SK-N-SH (cell line): ENCODE measurements at regions not wholly inside any gene's neighbourhood (a gene's known extent, or its start where the extent isn't known, plus 50 kb on each side); places are given as distances from the start of the nearest gene placed in this dataset.

ENCODE experiments used
- CTCF ChIA-PET: fragments of 300-600, 350-600 bp; formaldehyde crosslinking; extraction: SDS; loops from one replicate; lab custom pipeline; 2021; lab: Yijun Ruan, JAX
- POLR2A ChIA-PET: fragments of 350-600 bp; sonication (Branson Sonifier 250); formaldehyde crosslinking; extraction: SDS; loops from one replicate; lab custom pipeline; 2020; ENCODE audit warnings: antibody characterized with exemption, inconsistent platforms; lab: Yijun Ruan, JAX
- DNase-seq: peaks from one replicate; pipeline ENCODE4 v3.0.0; 2012
- H2AFZ ChIP-seq: fragments of 200-600 bp; sonication (generic); 2 replicates; pipeline ENCODE4 v1.8.1; 2016; ENCODE audit warnings: antibody characterized with exemption, mild to moderate bottlenecking, low read depth
- H3F3A ChIP-seq: fragments of 200-600 bp; sonication (generic); replicated peaks from 2 replicates; pipeline ENCODE3; 2016; ENCODE audit warnings: antibody characterized with exemption, mild to moderate bottlenecking; ENCODE audit not compliant: insufficient read depth
- H3K27ac ChIP-seq, 2 experiments: fragments of 200-500 bp in 1 of 2; fragments of 200-600 bp in 1 of 2; sonication (Bioruptor generic) in 1 of 2; sonication (generic), shearing (Covaris generic) in 1 of 2; 2 replicates each; pipeline versions ENCODE4 v1.5.1 to v1.6.1; 2014 to 2016; ENCODE audit warnings: low read depth in 2 of 2, inconsistent platforms in 1 of 2, low read length in 1 of 2, mild to moderate bottlenecking in 1 of 2, mixed read lengths in 1 of 2
- H3K27me3 ChIP-seq: fragments of 200-600 bp; sonication (generic), shearing (Covaris generic); 2 replicates; pipeline ENCODE4 v1.6.1; 2016; ENCODE audit warnings: mixed run types; ENCODE audit not compliant: insufficient read depth
- H3K36me3 ChIP-seq, 2 experiments: fragments of 200-500 bp in 1 of 2; fragments of 200-600 bp in 1 of 2; sonication (Bioruptor generic) in 1 of 2; sonication (generic) in 1 of 2; replicated peaks in 1 of 2; 2 replicates each; pipeline versions ENCODE3 to v1.5.1; 2014 to 2016; ENCODE audit warnings: low read length in 1 of 2, mild to moderate bottlenecking in 1 of 2; ENCODE audit not compliant: insufficient read depth in 2 of 2, control insufficient read depth in 1 of 2
- H3K4me1 ChIP-seq, 2 experiments: fragments of 200-500 bp in 1 of 2; fragments of 200-600 bp in 1 of 2; sonication (Bioruptor generic) in 1 of 2; sonication (generic), shearing (Covaris generic) in 1 of 2; 2 replicates each; pipeline versions ENCODE4 v1.5.1 to v1.6.1; 2014 to 2016; ENCODE audit warnings: low read depth in 1 of 2, low read length in 1 of 2, mixed run types in 1 of 2; ENCODE audit not compliant: insufficient read depth in 2 of 2, control insufficient read depth in 1 of 2
- H3K4me2 ChIP-seq: fragments of 200-600 bp; sonication (generic), shearing (Covaris generic); 2 replicates; pipeline ENCODE4 v1.6.1; 2017; ENCODE audit warnings: mixed run types
- H3K4me3 ChIP-seq, 2 experiments: fragments of 200-500 bp in 1 of 2; fragments of 200-600 bp in 1 of 2; sonication (Bioruptor generic) in 1 of 2; sonication (generic), shearing (Covaris generic) in 1 of 2; 2 replicates each; pipeline versions ENCODE4 v1.5.1 to v1.8.1; 2014 to 2016; ENCODE audit warnings: low read depth in 2 of 2, inconsistent platforms in 1 of 2, low read length in 1 of 2, mild to moderate bottlenecking in 1 of 2, mixed read lengths in 1 of 2, moderate library complexity in 1 of 2
- H3K79me2 ChIP-seq: fragments of 200-600 bp; sonication (generic); 2 replicates; pipeline ENCODE4 v1.8.1; 2017; ENCODE audit warnings: mild to moderate bottlenecking; ENCODE audit not compliant: insufficient read depth
- H3K9ac ChIP-seq: fragments of 200-600 bp; sonication (generic); 2 replicates; pipeline ENCODE4 v1.6.1; 2017; ENCODE audit warnings: mixed run types
- H3K9me2 ChIP-seq: fragments of 200-600 bp; sonication (generic); 2 replicates; pipeline ENCODE4 v1.6.1; 2017; ENCODE audit warnings: mixed run types
- H3K9me3 ChIP-seq: fragments of 200-600 bp; sonication (generic); 2 replicates; pipeline ENCODE4 v1.6.1; 2017; ENCODE audit warnings: mixed run types, mild to moderate bottlenecking, moderate library complexity
- H4K20me1 ChIP-seq: fragments of 200-600 bp; sonication (generic); 2 replicates; pipeline ENCODE4 v1.6.1; 2017; ENCODE audit warnings: mild to moderate bottlenecking, mixed run types; ENCODE audit not compliant: insufficient read depth
- CHD2 ChIP-seq: fragments of 150-350 bp; IDR thresholded peaks from 2 replicates; pipeline ENCODE4 v1.6.1; 2018; ENCODE audit warnings: low read length; ENCODE audit not compliant: partially characterized antibody
- ELF1 ChIP-seq: IDR thresholded peaks from 2 replicates; pipeline ENCODE4 v1.4.0; 2012
- EP300 ChIP-seq, 2 experiments: IDR thresholded peaks; 2 replicates each; pipeline versions ENCODE4 v1.4.0 to v1.6.1; 2012; ENCODE audit warnings: borderline replicate concordance in 1 of 2, low read depth in 1 of 2, low read length in 1 of 2
- EZH2phosphoT487 ChIP-seq: fragments of 200-600 bp; sonication (generic); IDR thresholded peaks from 2 replicates; pipeline ENCODE4 v1.6.1; 2017; ENCODE audit warnings: low read depth, mixed run types, mild to moderate bottlenecking, antibody characterized with exemption, moderate library complexity, borderline replicate concordance
- FOSL2 ChIP-seq: IDR thresholded peaks from 2 replicates; pipeline ENCODE4 v1.4.0; 2012; ENCODE audit warnings: low read depth, mild to moderate bottlenecking, moderate library complexity, borderline replicate concordance
- FOXM1 ChIP-seq: IDR thresholded peaks from 2 replicates; pipeline ENCODE4 v1.4.0; 2012; ENCODE audit warnings: low read depth, mild to moderate bottlenecking
- GATA2 ChIP-seq: sonication (generic); formaldehyde crosslinking; IDR thresholded peaks from 2 replicates; pipeline ENCODE4 v1.5.0; 2020; ENCODE audit warnings: mild to moderate bottlenecking, missing genetic modification reagents
- JUND ChIP-seq: IDR thresholded peaks from 2 replicates; pipeline ENCODE4 v1.4.0; 2012
- MEF2A ChIP-seq: IDR thresholded peaks from 2 replicates; pipeline ENCODE4 v1.4.0; 2012; ENCODE audit warnings: low read depth, borderline replicate concordance
- MXI1 ChIP-seq: IDR thresholded peaks from 2 replicates; pipeline ENCODE4 v1.6.1; 2012; ENCODE audit warnings: mild to moderate bottlenecking, low read depth, low read length, improper control_type of control experiment
- PBX3 ChIP-seq: IDR thresholded peaks from 2 replicates; pipeline ENCODE4; 2012
- RCOR1 ChIP-seq: fragments of 150-350 bp; IDR thresholded peaks from 2 replicates; pipeline ENCODE4 v1.6.1; 2017; ENCODE audit warnings: antibody characterized with exemption, low read length
- SIN3A ChIP-seq: IDR thresholded peaks from 2 replicates; pipeline ENCODE4 v1.6.1; 2012; ENCODE audit warnings: low read depth, mild to moderate bottlenecking, low read length, moderate library complexity, borderline replicate concordance
- TAF1 ChIP-seq: IDR thresholded peaks from 2 replicates; pipeline ENCODE4 v1.6.1; 2012; ENCODE audit warnings: low read depth, mild to moderate bottlenecking, low read length, moderate library complexity, borderline replicate concordance
- TCF12 ChIP-seq: IDR thresholded peaks from 2 replicates; pipeline ENCODE4 v1.4.0; 2012
- TEAD4 ChIP-seq: IDR thresholded peaks from 2 replicates; pipeline ENCODE4 v1.4.0; 2012; ENCODE audit warnings: mild to moderate bottlenecking, borderline replicate concordance; ENCODE audit not compliant: insufficient read depth
- USF1 ChIP-seq: IDR thresholded peaks from 2 replicates; pipeline ENCODE4 v1.4.0; 2012; ENCODE audit warnings: low read depth, borderline replicate concordance
- USF2 ChIP-seq: fragments of 150-350 bp; IDR thresholded peaks from 2 replicates; pipeline ENCODE4 v1.6.1; 2017; ENCODE audit warnings: antibody characterized with exemption, low read length, low read depth, borderline replicate concordance
- YY1 ChIP-seq: IDR thresholded peaks from 2 replicates; pipeline ENCODE4 v1.4.0; 2012; ENCODE audit warnings: low read depth, mild to moderate bottlenecking
- ZBTB33 ChIP-seq: IDR thresholded peaks from 2 replicates; pipeline ENCODE4 v1.4.0; 2012; ENCODE audit warnings: low read depth, borderline replicate concordance
- WGBS: methylation state at CpG from one replicate; pipeline ENCODE4 v1.1.6; 2017; ENCODE audit warnings: low lambda C conversion rate; 5-methylcytosine and 5-hydroxymethylcytosine counted together

GRCh38 chr1:4518621-4519020 is 135.8 kb upstream of the AJAP1 start (continued):
- TF ChIP-seq EZH2phosphoT487 (no peak), TAF1 (no peak), YY1 (no peak), FOSL2 (no peak), TEAD4 (no peak), TCF12 (no peak)

- no peak overlapping the region for H2AFZ ChIP-seq
- no peaks in the 10 kb centered on the region for H3K79me2 ChIP-seq
- H3K9ac ChIP-seq, result no peak overlapping the region
- no peaks in the 10 kb centered on the region for H3K27me3 ChIP-seq
- H3K36me3 ChIP-seq, result no peaks in the 10 kb centered on the region
- ChIA-PET CTCF (interaction anchor here (2.2 kb wide), 1 partner anchor 10 kb away, joined by 6 read pairs; no protein-coding TSS in a partner anchor), POLR2A (no interaction called here)
- no peak overlapping the region for H3K27ac ChIP-seq
- no peak for DNase-seq
- WGBS, result 35% methylated on average over 6 of the region's 6 CpGs
- no peaks in the 10 kb centered on the region for H4K20me1 ChIP-seq
- no peaks in the 10 kb centered on the region for H3K9me2 ChIP-seq
- H3K9me3 ChIP-seq, result no peaks in the 10 kb centered on the region
- no peaks in the 10 kb centered on the region for H3F3A ChIP-seq
- no peak overlapping the region for H3K4me2 ChIP-seq
- H3K4me1 ChIP-seq, result no peaks in the 10 kb centered on the region
- TF ChIP-seq EP300 (IDR thresholded peaks at IDR 0.05; ENCODE audit: borderline replicate concordance in 1 of 2, low read depth in 1 of 2, low read length in 1 of 2), result no peak
- no peak for TF ChIP-seq SIN3A
- no peak for TF ChIP-seq CHD2
- TF ChIP-seq FOXM1, result no peak
- TF ChIP-seq TAF1, result no peak
- TF ChIP-seq ELF1, result no peak
- TF ChIP-seq MEF2A, result no peak
- TF ChIP-seq FOSL2, result no peak
- TF ChIP-seq MXI1, result no peak
- TF ChIP-seq GATA2 (CRISPR knock-in tag), result no peak
- TF ChIP-seq JUND, result no peak
- no peak for TF ChIP-seq ZBTB33
- TF ChIP-seq RCOR1, result no peak
- TF ChIP-seq USF1, result no peak
- no peak for TF ChIP-seq PBX3
- no peak for TF ChIP-seq USF2
- H3K4me3 ChIP-seq, result no peak overlapping the region
These were observed 134.5 kb upstream of the AJAP1 start for GRCh38 chr1:4519954-4520353.
